ENCODE measurements at regions not wholly inside any gene's neighbourhood (a gene's known extent, or its start where the extent isn't known, plus 50 kb on each side); places are given as distances from the start of the nearest gene placed in this dataset.

DNA sequence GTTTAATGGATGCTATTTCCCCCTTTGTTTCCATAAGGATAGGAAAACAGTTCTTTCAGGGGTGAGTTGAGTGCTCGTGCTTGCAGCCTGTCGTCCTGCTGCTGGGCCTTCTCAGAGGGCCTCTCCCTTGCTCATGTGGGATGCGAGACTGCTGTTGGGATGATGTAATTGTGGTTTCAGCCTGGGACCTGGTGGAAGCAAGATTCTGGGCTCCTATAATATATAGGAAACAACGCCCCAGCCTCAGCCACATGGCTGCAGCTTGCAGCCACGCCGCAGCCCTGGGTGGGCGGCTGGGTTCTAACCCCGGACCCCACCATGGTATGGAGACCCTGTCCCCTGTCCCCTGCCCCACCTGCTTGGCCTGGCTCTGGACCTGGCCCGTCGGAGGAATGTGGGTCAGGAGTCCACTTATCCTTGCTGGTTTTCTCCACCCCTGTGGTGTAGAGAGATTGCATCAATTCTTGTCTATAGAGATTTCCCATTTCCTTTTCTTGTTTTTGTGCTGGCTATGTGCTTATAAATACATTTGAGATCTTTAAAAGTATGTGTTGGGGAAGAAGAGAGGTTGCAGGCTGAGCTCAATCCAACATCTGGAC is 357.8 kb downstream of the SIPA1L2 start:
- no peak for DNase-seq

DNA sequence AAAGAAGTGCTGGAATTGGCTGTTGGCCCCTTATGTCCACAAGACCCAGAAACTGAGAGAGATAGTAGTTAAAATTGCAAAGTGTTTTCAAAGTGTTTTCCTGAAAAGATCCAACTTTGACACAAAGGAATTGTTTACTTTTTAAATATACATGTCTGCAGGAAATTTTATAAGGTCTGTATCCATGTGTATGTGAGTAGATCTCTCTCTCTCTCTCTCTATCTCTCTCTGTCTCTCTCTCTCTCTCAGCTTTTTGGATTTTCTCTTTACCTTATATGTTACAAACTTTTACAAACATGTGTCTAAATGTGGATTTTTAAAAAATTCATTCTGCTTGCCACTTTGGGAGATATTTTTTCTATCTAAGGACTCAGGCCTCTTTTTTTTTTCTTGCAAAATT is 358.6 kb downstream of the SIPA1L2 start:
- DNase-seq, result no peak

GRCh38 chr1:232269988-232270387 is 359.9 kb downstream of the SIPA1L2 start:
- DNase-seq, result no peak

DNA sequence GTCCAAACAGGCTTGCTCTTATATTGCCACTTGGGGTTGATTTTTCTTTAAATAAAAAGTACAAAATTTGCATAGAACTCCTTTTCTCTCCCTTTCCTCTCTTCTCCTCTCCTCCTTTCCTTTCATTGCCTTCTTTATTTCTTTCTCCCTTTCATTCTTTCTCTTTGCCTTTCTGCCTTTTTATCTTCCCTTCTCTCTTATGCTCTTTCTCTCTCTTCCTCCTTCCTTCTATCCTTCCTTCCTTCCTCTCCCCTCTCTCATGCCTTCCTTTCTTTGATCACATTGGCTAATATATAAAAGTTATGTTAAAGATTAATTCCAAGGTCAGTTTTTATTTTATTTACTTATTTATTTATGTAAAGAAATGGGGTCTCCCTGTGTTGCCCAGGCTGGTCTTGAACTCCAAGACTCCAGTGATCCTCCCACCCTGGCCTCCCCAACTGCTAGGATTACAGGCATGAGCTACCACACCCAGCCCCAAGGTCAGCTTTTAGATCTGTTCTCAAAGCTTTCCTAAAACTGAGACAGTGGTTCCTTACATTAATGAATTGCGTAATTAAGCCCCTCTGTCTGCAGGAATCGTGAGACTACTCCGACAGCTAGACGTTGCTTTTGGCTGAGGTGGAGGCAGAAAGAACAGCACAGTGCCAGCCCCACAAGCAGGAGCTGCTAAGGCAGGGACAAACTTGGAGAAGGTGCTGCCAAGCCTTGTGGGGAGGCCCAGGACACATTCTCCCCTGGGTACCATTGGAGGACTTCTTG is 361.9 kb downstream of the SIPA1L2 start:
- no peak for DNase-seq

GRCh38 chr1:232267092-232267836 is 362.7 kb downstream of the SIPA1L2 start:
- DNase-seq, result no peak

GRCh38 chr1:232263452-232263851 is 366.5 kb downstream of the SIPA1L2 start:
- no peak for DNase-seq

- DNase-seq, result no peak
These were observed 366.9 kb downstream of the SIPA1L2 start for GRCh38 chr1:232262991-232263390.

DNA sequence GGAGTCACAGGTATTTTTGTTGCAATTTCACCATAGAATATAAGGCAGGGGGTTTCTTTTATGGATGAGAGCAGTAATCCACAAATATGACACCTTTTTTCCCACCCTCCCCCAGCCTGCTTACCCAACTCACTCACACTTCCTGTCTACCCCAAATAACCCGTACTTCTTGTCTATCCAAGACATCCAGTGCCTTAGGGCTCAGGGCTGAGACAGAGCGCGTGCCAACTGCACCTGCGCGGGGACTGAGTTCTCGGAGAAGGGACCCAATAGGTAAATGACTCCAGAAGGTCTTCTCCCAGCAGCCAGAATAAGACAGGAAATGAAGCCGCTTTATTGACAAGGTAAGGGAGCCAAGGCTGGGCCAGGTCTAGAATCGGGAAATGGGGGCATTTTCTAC is 369.1 kb downstream of the SIPA1L2 start:
- DNase-seq, result no peak

GRCh38 chr1:232260045-232260444 is 369.9 kb downstream of the SIPA1L2 start:
- DNase-seq, result no peak

GRCh38 chr1:232259333-232259732 is 370.6 kb downstream of the SIPA1L2 start:
- DNase-seq, result no peak

- no peak for DNase-seq
These were observed 377.3 kb downstream of the SIPA1L2 start for GRCh38 chr1:232252546-232253118.

- DNase-seq, result no peak
These were observed 379.1 kb downstream of the SIPA1L2 start for GRCh38 chr1:232250838-232251237.

GRCh38 chr1:232249861-232250777 is 379.8 kb downstream of the SIPA1L2 start:
- no peak for DNase-seq

GRCh38 chr1:232249339-232249738 is 380.6 kb downstream of the SIPA1L2 start:
- no peak for DNase-seq

DNA sequence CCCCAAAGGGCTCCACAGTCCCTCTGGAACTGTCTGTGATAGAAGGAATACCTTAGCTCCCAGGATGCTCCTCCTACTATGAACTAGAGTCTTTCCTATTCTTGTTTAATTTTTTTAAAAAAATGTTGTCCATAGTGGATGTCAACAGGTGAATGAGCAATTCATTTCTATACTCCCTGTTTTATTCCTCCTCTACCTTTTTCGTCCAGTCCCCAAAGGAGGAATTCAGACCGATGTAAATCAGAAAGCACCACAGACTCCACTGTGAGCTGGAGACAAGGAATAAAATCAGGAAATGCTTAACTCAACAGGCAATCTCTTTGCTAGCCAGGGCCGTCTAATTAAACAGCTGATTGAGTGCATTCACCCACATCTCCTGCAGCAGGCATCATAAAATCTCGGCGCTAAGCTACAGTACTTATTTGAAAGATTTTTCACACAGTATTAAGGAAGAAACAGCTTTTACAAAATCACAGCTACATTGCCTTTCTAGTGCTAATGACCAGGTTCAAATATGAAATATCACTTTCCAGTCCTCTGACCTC is 381.6 kb downstream of the SIPA1L2 start:
- no peak for DNase-seq

- no peak for DNase-seq
These were observed 382.3 kb downstream of the SIPA1L2 start for GRCh38 chr1:232247669-232248068.

GRCh38 chr1:232244426-232244825 is 385.5 kb downstream of the SIPA1L2 start:
- no peak for DNase-seq

DNA sequence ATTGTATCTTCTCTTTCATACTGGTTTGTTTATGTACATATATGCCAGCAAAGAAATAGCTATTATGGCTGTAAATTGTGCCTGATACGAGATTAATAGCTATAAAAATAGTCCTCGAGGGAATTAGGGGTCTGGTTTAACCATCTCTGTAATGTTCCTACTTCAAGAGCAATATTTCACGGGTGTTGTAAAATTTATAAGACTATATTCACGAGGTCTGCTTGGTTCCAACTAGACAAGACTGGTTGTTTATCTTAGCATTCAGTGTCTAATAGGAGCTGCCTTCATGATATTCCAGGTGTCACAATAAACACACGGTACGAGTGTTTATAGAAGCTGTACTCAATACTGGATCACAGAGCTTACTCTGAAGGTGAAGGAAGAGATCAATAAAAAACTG is 389.9 kb downstream of the SIPA1L2 start:
- no peak for DNase-seq

DNA sequence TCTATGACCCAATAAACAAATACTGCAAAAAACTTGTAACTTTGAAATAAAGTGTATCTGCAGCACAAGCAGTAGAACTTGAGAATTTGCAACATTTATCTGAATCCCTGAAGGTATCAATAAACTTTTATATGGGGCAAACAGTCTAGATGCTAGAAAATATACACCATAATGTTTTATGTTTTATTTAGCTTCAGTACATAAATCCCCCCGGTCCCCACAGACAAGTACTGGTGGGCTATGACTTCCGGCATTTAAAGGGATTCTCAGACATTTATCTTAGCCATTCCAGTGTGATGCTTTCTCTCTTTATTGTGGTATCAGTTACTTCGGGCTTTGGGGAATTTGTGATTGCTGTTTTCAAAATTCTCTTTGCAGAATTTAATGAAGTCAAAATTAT is 390.4 kb downstream of the SIPA1L2 start:
- no peak for DNase-seq

DNA sequence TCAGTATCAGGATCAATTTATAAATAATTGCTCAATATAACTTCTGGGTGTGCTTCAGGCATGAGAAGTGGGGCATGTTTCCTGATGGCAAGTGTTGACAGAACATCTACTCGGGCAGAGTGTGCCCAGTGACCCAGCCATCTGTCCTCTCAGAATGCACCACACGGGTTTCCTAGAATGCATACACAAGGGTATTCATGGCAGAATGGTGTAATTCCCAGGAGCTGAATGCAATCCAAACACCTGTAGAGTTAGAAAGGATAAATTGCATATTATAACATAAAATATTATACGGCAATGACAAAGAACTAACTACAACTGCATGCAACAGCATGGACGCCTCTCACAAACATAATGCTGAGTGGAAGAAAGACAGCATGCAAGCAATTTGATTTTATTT is 391.9 kb downstream of the SIPA1L2 start:
- DNase-seq, result no peak

DNA sequence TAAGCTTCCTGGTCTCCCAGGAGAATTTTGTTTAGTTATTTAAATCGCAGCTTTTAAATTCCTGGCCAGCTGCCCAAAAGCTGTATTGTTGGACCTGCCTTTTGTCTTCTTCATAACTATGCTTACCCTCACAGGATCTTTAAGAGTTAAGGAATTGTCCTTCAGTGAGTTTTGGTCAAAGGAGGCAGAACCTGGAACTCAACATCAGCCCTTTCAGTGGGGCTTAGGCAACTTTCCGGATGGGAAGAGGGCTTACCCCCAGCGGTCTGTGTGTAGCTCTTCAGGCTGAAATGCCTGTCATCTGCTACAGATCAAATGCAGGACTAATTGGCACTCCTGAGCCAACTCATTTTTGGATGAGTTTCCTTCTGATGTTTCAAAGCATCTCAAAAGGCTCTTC is 402.6 kb downstream of the SIPA1L2 start:
- DNase-seq, result no peak

DNA sequence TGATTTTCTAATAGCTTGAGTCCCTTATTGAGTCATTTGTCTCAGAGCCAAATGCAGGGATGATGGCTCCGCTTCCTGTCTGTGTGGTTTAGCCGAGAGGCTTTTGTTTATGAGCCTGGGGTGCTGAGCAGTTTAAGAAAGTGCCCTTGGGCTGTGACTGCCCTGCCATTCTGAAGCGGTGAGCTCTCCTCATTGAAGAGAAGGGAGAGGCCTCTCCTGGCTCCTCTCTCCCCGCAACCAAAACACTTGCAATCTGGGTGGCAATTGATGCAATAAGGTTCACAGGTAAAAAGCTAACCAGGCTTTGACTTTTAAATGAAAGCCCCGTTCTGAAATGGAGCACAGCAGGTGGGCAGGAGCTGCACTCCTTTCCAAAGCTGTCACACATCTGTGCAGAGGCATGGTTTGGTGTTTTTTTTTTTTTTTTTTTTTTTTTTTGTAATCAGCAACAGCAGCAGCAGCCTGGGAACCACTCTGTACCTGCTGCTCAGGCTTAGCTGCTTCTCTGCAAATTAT is 403.7 kb downstream of the SIPA1L2 start:
- DNase-seq, result peak; percentile 5

All from stimulated activated CD4-positive, alpha-beta T cell treated with anti-CD3 and anti-CD28 coated beads, Interleukin-4, amount 100 ng/mL, for 24 hours (primary cell).